Upper lobe of right lung (tissue), 1 donor: ENCODE measurements at regions not wholly inside any gene's neighbourhood (a gene's known extent, or its start where the extent isn't known, plus 50 kb on each side); places are given as distances from the start of the nearest gene placed in this dataset.

ENCODE experiments used
- ATAC-seq: fragments of 200-7000 bp; cut with Tn5 transposase; one replicate; pipeline ENCODE4 v1.9.1; 2020; ENCODE audit warnings: mild to moderate bottlenecking, moderate library complexity
- DNase-seq: peaks from one replicate; pipeline ENCODE4 v3.0.0-alpha.2; 2020
- H3K27ac ChIP-seq: fragments of 200-600 bp; one replicate; pipeline ENCODE4 v1.8.0; 2022
- H3K27me3 ChIP-seq: fragments of 200-600 bp; one replicate; pipeline ENCODE4 v1.8.0; 2022; ENCODE audit warnings: mild to moderate bottlenecking
- H3K36me3 ChIP-seq: fragments of 200-600 bp; one replicate; pipeline ENCODE4 v1.8.0; 2022
- H3K4me1 ChIP-seq: fragments of 200-600 bp; one replicate; pipeline ENCODE4 v1.8.0; 2022
- H3K4me3 ChIP-seq: fragments of 200-600 bp; one replicate; pipeline ENCODE4 v1.8.0; 2022; ENCODE audit warnings: mild to moderate bottlenecking
- H3K9me3 ChIP-seq: fragments of 200-600 bp; one replicate; pipeline ENCODE4 v1.8.0; 2022
- CTCF ChIP-seq: fragments of 200-600 bp; IDR thresholded peaks from one replicate; pipeline ENCODE4 v1.8.0; 2022; ENCODE audit warnings: antibody characterized with exemption
- intact Hi-C: fragments of 100-400 bp; cut with DNase I; formaldehyde crosslinking; loops from one replicate; pipeline ENCODE4 v1.11.0; 2022
- donor health status: DM: no; HTN: yes; CAD: no; lungs with severe emphysema.

GRCh38 chr2:83320053-83320452 lies 1139.0 kb downstream of the SUCLG1 start:
- Histone ChIP-seq H3K36me3 (no peaks in the 10 kb centered on the region), H3K27me3 (no peaks in the 10 kb centered on the region), H3K27ac (no peak overlapping the region), H3K4me3 (no peak overlapping the region), H3K4me1 (no peaks in the 10 kb centered on the region), H3K9me3 (no peaks in the 10 kb centered on the region)
- no peak for TF ChIP-seq CTCF
- DNase-seq (no peak), ATAC-seq (no peak)
- intact Hi-C loops = no loop called here

GRCh38 chr2:83305758-83306378 lies 1153.2 kb downstream of the SUCLG1 start:
- intact Hi-C loops = no loop called here
- Histone ChIP-seq H3K4me1 (no peaks in the 10 kb centered on the region), H3K4me3 (no peak overlapping the region)

GRCh38 chr2:83291083-83291482 lies 1168.0 kb downstream of the SUCLG1 start:
- intact Hi-C loops = no loop called here
- no peaks in the 10 kb centered on the region for H3K9me3 ChIP-seq
- no peaks in the 10 kb centered on the region for H3K27me3 ChIP-seq
- H3K4me3 ChIP-seq = no peak overlapping the region
- no peak overlapping the region for H3K27ac ChIP-seq
- no peaks in the 10 kb centered on the region for H3K4me1 ChIP-seq
- DNase-seq = no peak
- ATAC-seq = no peak
- no peaks in the 10 kb centered on the region for H3K36me3 ChIP-seq
- no peak for TF ChIP-seq CTCF

More at GRCh38 chr2:83305758-83306378, 1153.2 kb downstream of the SUCLG1 start:
- ATAC-seq = no peak
- H3K27me3 ChIP-seq = no peaks in the 10 kb centered on the region
- no peak overlapping the region for H3K27ac ChIP-seq
- DNase-seq = no peak
- H3K36me3 ChIP-seq = no peaks in the 10 kb centered on the region
- H3K9me3 ChIP-seq = no peaks in the 10 kb centered on the region
- no peak for TF ChIP-seq CTCF

DNA sequence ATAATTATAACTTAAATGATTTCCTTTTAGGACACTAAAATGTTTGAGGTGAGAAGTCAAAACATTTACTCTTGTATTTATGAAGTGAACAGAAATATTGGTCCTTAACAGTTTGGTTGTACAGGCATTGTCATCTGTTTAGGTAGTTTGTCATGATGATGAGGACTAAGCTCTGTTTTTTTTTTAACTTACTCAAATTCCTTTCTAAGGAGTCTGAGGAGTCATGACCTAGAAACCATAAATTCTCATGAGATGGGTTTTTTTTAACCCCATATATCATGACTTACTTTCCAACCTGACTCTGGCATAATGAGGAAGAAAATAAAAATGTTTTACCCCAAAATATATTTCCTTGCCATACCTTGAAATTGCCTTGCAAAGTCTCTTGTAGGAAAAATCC lies 1176.2 kb downstream of the SUCLG1 start:
- no peak overlapping the region for H3K4me3 ChIP-seq
- DNase-seq = no peak
- no peaks in the 10 kb centered on the region for H3K9me3 ChIP-seq
- no peaks in the 10 kb centered on the region for H3K27me3 ChIP-seq
- no peaks in the 10 kb centered on the region for H3K4me1 ChIP-seq
- intact Hi-C loops = no loop called here
- TF ChIP-seq CTCF = no peak
- ATAC-seq = no peak
- H3K36me3 ChIP-seq = no peaks in the 10 kb centered on the region
- H3K27ac ChIP-seq = no peak overlapping the region

- Histone ChIP-seq H3K9me3 (no peaks in the 10 kb centered on the region), H3K4me1 (no peaks in the 10 kb centered on the region), H3K27ac (no peak overlapping the region), H3K27me3 (no peaks in the 10 kb centered on the region), H3K36me3 (no peaks in the 10 kb centered on the region), H3K4me3 (no peak overlapping the region)
- intact Hi-C loops = no loop called here
- DNase-seq = no peak
- TF ChIP-seq CTCF = no peak
- ATAC-seq = no peak
Observed at GRCh38 chr2:83282043-83282795, 1176.9 kb downstream of the SUCLG1 start.
